A549 (cell line): ENCODE measurements at regions not wholly inside any gene's neighbourhood (a gene's known extent, or its start where the extent isn't known, plus 50 kb on each side); places are given as distances from the start of the nearest gene placed in this dataset.

Experiments
- ATAC-seq, 2 experiments: fragments of 200-7000 bp in 1 of 2; fragments of >200 bp in 1 of 2; cut with Nextera tagmentation in 1 of 2; cut with Tn5 transposase in 1 of 2; 3 replicates each; pipeline versions ENCODE4 v1.8.0 to v1.9.1; 2018 to 2020; ENCODE audit warnings: mild to moderate bottlenecking in 1 of 2, moderate library complexity in 1 of 2
- CTCF ChIA-PET: fragments of 300-600 bp; sonication (Branson Sonifier 250); formaldehyde crosslinking; extraction: SDS; loops from one replicate; lab custom pipeline; 2021; ENCODE audit warnings: antibody characterized with exemption, inconsistent platforms; lab: Yijun Ruan, JAX
- POLR2A ChIA-PET: fragments of 350-600 bp; formaldehyde crosslinking; extraction: SDS; loops from one replicate; lab custom pipeline; 2021; ENCODE audit warnings: antibody characterized with exemption, inconsistent platforms; lab: Yijun Ruan, JAX
- DNase-seq, 2 experiments: peaks; one replicate each; pipeline versions ENCODE4 v3.0.0 to v3.0.0-alpha.2; 2011 to 2016; ENCODE audit warnings: low read depth in 1 of 2, low spot score in 1 of 2
- FAIRE-seq: peaks from 2 replicates; lab custom pipeline; 2011; peaks lifted over from hg19 to GRCh38; lab: Jason Lieb, UNC
- H3K27ac ChIP-seq, 2 experiments: fragments of >200 bp; sonication (Bioruptor Twin); formaldehyde crosslinking; 3 replicates each; pipeline ENCODE4 v1.5.1; 2016 to 2017
- H3K4me1 ChIP-seq: fragments of >200 bp; sonication (Bioruptor Twin); formaldehyde crosslinking; 3 replicates; pipeline ENCODE4 v1.6.1; 2016
- H3K4me2 ChIP-seq: fragments of >200 bp; sonication (Bioruptor Twin); formaldehyde crosslinking; 3 replicates; pipeline ENCODE4 v1.6.1; 2016
- H3K4me3 ChIP-seq: fragments of >200 bp; sonication (Bioruptor Twin); formaldehyde crosslinking; 3 replicates; pipeline ENCODE4 v1.5.1; 2016
- H3K9me3 ChIP-seq: fragments of >200 bp; sonication (Bioruptor Twin); formaldehyde crosslinking; 3 replicates; pipeline ENCODE4 v1.6.1; 2016
- CBX8 ChIP-seq: fragments of 200-600 bp; sonication (generic); IDR thresholded peaks from 2 replicates; pipeline ENCODE4 v1.6.1; 2016
- CEBPB ChIP-seq, 2 experiments: fragments of >200 bp in 1 of 2; sonication (Bioruptor Twin) in 1 of 2; formaldehyde crosslinking in 1 of 2; IDR thresholded peaks; 2 replicates each; pipeline ENCODE4 v1.6.1; 2012 to 2016
- EHF ChIP-seq: fragments of 250-450 bp; sonication (Bioruptor Pico); IDR thresholded peaks from 2 replicates; pipeline ENCODE4 v1.5.0; 2020; ENCODE audit warnings: mild to moderate bottlenecking
- ESRRA ChIP-seq: fragments of 150-350 bp; IDR thresholded peaks from 2 replicates; pipeline ENCODE4 v1.6.1; 2014; ENCODE audit warnings: mild to moderate bottlenecking, low read length, borderline replicate concordance
- FOSL2 ChIP-seq, 2 experiments: fragments of 450-650 bp in 1 of 2; fragments of >200 bp in 1 of 2; sonication (Bioruptor Twin) in 1 of 2; formaldehyde crosslinking; IDR thresholded peaks; 2 replicates each; pipeline versions ENCODE4 v1.5.0 to v1.6.1; 2016 to 2020; ENCODE audit warnings: mild to moderate bottlenecking in 1 of 2, moderate library complexity in 1 of 2
- GATA3 ChIP-seq: IDR thresholded peaks from 2 replicates; pipeline ENCODE4 v1.6.1; 2012; ENCODE audit warnings: borderline replicate concordance
- HOXA7 ChIP-seq: fragments of 250-450 bp; sonication (Bioruptor Pico); IDR thresholded peaks from 2 replicates; pipeline ENCODE4 v1.5.0; 2020; ENCODE audit warnings: mild to moderate bottlenecking, moderate library complexity
- KDM1A ChIP-seq: fragments of 200-600 bp; sonication (generic); IDR thresholded peaks from 2 replicates; pipeline ENCODE4 v1.6.1; 2016; ENCODE audit warnings: low read depth, mild to moderate bottlenecking
- KDM5A ChIP-seq: fragments of 200-600 bp; sonication (generic); IDR thresholded peaks from 2 replicates; pipeline ENCODE4 v1.6.1; 2016; ENCODE audit warnings: antibody characterized with exemption, mild to moderate bottlenecking
- MAFK ChIP-seq: fragments of 450-650 bp; IDR thresholded peaks from 2 replicates; pipeline ENCODE4 v1.6.1; 2014; ENCODE audit not compliant: partially characterized antibody
- MAZ ChIP-seq: fragments of 150-350 bp; IDR thresholded peaks from 2 replicates; pipeline ENCODE4 v1.6.1; 2014; ENCODE audit warnings: antibody characterized with exemption, low read depth, low read length, borderline replicate concordance
- NFE2L2 ChIP-seq: fragments of 150-350 bp; conservative IDR thresholded peaks from 2 replicates; pipeline ENCODE4 v1.6.1; 2014; ENCODE audit warnings: low read length
- PHF8 ChIP-seq: fragments of 200-600 bp; sonication (generic); IDR thresholded peaks from 2 replicates; pipeline ENCODE4 v1.6.1; 2016; ENCODE audit warnings: low read depth, mild to moderate bottlenecking, antibody characterized with exemption, moderate library complexity, borderline replicate concordance
- POLR2A ChIP-seq: IDR thresholded peaks from 2 replicates; pipeline ENCODE4 v1.6.1; 2012; ENCODE audit warnings: mild to moderate bottlenecking, low read length
- RAD21 ChIP-seq, 2 experiments: fragments of >200 bp in 1 of 2; sonication (Bioruptor Twin) in 1 of 2; formaldehyde crosslinking in 1 of 2; IDR thresholded peaks in 1 of 2; conservative IDR thresholded peaks in 1 of 2; 2 replicates in 1 of 2; 3 replicates in 1 of 2; pipeline ENCODE4 v1.6.1; 2012 to 2018; ENCODE audit warnings: inconsistent platforms in 1 of 2
- RCOR1 ChIP-seq: fragments of 150-350 bp; IDR thresholded peaks from 2 replicates; pipeline ENCODE4 v1.6.1; 2014; ENCODE audit warnings: antibody characterized with exemption, low read length, low read depth
- RFX5 ChIP-seq: fragments of 450-650 bp; IDR thresholded peaks from 2 replicates; pipeline ENCODE4 v1.7.1; 2014; ENCODE audit warnings: antibody characterized with exemption, mild to moderate bottlenecking, moderate library complexity
- ZC3H11A ChIP-seq: fragments of 450-650 bp; IDR thresholded peaks from 2 replicates; pipeline ENCODE4 v1.6.1; 2014; ENCODE audit warnings: antibody characterized with exemption, mild to moderate bottlenecking
- ZFP36 ChIP-seq: fragments of 450-650 bp; IDR thresholded peaks from 2 replicates; pipeline ENCODE4 v1.6.1; 2014; ENCODE audit warnings: borderline replicate concordance; ENCODE audit not compliant: partially characterized antibody
- ZSCAN20 ChIP-seq: fragments of 250-450 bp; sonication (Bioruptor Pico); IDR thresholded peaks from 2 replicates; pipeline ENCODE4 v1.8.0; 2022; ENCODE audit warnings: mild to moderate bottlenecking, moderate library complexity
- WGBS: methylation state at CpG from one replicate; pipeline ENCODE4 v1.1.6; 2017; ENCODE audit errors: missing lambda C conversion rate; 5-methylcytosine and 5-hydroxymethylcytosine counted together
- TF ChIP-seq, protein P1 (sequence below): fragments of 450-650 bp; IDR thresholded peaks from 2 replicates; pipeline ENCODE4 v1.6.1; 2014; ENCODE audit warnings: antibody characterized with exemption
- TF ChIP-seq, protein P2 (sequence below): IDR thresholded peaks from 2 replicates; pipeline ENCODE4 v1.6.1; 2012
- TF ChIP-seq, protein P3 (sequence below): IDR thresholded peaks from 2 replicates; pipeline ENCODE4 v1.6.1; 2012; ENCODE audit warnings: low read depth, borderline replicate concordance
- TF ChIP-seq, protein P4 (sequence below): fragments of 250-450 bp; sonication (Bioruptor Pico); IDR thresholded peaks from 2 replicates; pipeline ENCODE4 v1.5.0; 2020; ENCODE audit warnings: low read depth, mild to moderate bottlenecking, moderate library complexity
- TF ChIP-seq, protein P5 (sequence below): IDR thresholded peaks from 2 replicates; pipeline ENCODE4 v1.6.1; 2012
- TF ChIP-seq, protein P6 (sequence below): fragments of 200-600 bp; sonication (generic); IDR thresholded peaks from 2 replicates; pipeline ENCODE4 v1.6.1; 2016; ENCODE audit warnings: antibody characterized with exemption, mild to moderate bottlenecking, moderate library complexity

DNA sequence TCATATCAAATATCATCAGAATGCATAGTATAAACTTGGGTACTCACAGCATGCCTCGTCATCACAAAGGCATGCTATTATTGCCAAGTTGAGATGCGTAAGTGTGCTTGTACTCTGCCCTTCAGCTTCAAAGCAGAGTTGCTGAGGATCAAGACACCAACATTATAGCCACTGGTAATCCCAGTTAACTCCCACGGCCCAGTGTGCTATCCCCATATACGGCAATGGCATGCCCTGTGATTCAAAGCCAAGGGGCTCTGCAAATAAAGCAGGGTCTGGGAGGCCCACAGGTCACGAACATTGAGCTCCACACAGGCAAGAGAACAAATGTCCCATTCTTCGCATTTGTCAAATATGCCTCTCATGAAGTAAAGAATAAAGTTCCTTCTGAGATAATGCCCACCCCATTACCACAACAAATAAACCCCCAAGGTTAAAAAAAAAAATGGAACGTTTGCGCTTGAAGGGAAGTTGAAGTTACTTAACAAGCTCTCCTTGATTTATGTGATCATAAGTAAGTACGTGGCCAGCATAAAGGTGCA is 298.1 kb upstream of the NECTIN3 start:
- peak; percentile 4 to 81 for DNase-seq

More for the DNA sequence above, 298.1 kb upstream of the NECTIN3 start:
- peak overlapping the region; percentile 56 for H3K4me2 ChIP-seq
- H3K9me3 ChIP-seq, result no peaks in the 10 kb centered on the region
- POLR2A ChIA-PET, result no interaction called here
- H3K4me3 ChIP-seq, result no peak overlapping the region
- ATAC-seq (peak; percentile 59 to 89; a peak in 4 of 6 replicates), FAIRE-seq (no peak)
- H3K27ac ChIP-seq, result peak overlapping the region; percentile 16 to 63; a peak in 4 of 6 replicates
- H3K4me1 ChIP-seq, result peaks cover 12% of the 10 kb centered on the region
- no peak for TF ChIP-seq CBX8
- no peak for TF ChIP-seq RAD21 (conservative IDR thresholded peaks at IDR 0.05 in 1 of 2, IDR thresholded peaks at IDR 0.05 in 1 of 2)
- TF ChIP-seq, protein P1, sequence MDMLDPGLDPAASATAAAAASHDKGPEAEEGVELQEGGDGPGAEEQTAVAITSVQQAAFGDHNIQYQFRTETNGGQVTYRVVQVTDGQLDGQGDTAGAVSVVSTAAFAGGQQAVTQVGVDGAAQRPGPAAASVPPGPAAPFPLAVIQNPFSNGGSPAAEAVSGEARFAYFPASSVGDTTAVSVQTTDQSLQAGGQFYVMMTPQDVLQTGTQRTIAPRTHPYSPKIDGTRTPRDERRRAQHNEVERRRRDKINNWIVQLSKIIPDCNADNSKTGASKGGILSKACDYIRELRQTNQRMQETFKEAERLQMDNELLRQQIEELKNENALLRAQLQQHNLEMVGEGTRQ, result no peak
- TF ChIP-seq MAFK, result peak; percentile 1
- TF ChIP-seq, protein P2, sequence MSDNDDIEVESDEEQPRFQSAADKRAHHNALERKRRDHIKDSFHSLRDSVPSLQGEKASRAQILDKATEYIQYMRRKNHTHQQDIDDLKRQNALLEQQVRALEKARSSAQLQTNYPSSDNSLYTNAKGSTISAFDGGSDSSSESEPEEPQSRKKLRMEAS, result peak; percentile 33; the same call in 1 of the 2 replicates
- no peak for TF ChIP-seq ZC3H11A
- TF ChIP-seq, protein P3, sequence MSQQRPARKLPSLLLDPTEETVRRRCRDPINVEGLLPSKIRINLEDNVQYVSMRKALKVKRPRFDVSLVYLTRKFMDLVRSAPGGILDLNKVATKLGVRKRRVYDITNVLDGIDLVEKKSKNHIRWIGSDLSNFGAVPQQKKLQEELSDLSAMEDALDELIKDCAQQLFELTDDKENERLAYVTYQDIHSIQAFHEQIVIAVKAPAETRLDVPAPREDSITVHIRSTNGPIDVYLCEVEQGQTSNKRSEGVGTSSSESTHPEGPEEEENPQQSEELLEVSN, result no peak
- TF ChIP-seq FOSL2 (IDR thresholded peaks at IDR 0.05), result no peak
- peak; percentile 55 for TF ChIP-seq FOSL2 (CRISPR knock-in tag; IDR thresholded peaks at IDR 0.05)
- TF ChIP-seq, protein P4, sequence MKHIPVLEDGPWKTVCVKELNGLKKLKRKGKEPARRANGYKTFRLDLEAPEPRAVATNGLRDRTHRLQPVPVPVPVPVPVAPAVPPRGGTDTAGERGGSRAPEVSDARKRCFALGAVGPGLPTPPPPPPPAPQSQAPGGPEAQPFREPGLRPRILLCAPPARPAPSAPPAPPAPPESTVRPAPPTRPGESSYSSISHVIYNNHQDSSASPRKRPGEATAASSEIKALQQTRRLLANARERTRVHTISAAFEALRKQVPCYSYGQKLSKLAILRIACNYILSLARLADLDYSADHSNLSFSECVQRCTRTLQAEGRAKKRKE, result no peak
- no peak for TF ChIP-seq PHF8
- TF ChIP-seq KDM5A, result no peak
- no peak for TF ChIP-seq RCOR1
- no peak for TF ChIP-seq MAZ
- TF ChIP-seq, protein P5, sequence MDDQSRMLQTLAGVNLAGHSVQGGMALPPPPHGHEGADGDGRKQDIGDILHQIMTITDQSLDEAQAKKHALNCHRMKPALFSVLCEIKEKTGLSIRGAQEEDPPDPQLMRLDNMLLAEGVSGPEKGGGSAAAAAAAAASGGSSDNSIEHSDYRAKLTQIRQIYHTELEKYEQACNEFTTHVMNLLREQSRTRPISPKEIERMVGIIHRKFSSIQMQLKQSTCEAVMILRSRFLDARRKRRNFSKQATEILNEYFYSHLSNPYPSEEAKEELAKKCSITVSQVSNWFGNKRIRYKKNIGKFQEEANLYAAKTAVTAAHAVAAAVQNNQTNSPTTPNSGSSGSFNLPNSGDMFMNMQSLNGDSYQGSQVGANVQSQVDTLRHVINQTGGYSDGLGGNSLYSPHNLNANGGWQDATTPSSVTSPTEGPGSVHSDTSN, result no peak
- TF ChIP-seq CEBPB (IDR thresholded peaks at IDR 0.05), result no peak; a peak in 1 of 4 replicates
- no peak for TF ChIP-seq POLR2A
- TF ChIP-seq ZSCAN20, result no peak
- peak; percentile 59; the same call in 1 of the 2 replicates for TF ChIP-seq GATA3
- TF ChIP-seq ESRRA, result no peak
- no peak for TF ChIP-seq ZFP36
- TF ChIP-seq HOXA7 (CRISPR knock-in tag), result no peak
- no peak for TF ChIP-seq NFE2L2
- no peak for TF ChIP-seq EHF (CRISPR knock-in tag)
- no peak for TF ChIP-seq RFX5
- no peak for TF ChIP-seq KDM1A
- TF ChIP-seq, protein P6, sequence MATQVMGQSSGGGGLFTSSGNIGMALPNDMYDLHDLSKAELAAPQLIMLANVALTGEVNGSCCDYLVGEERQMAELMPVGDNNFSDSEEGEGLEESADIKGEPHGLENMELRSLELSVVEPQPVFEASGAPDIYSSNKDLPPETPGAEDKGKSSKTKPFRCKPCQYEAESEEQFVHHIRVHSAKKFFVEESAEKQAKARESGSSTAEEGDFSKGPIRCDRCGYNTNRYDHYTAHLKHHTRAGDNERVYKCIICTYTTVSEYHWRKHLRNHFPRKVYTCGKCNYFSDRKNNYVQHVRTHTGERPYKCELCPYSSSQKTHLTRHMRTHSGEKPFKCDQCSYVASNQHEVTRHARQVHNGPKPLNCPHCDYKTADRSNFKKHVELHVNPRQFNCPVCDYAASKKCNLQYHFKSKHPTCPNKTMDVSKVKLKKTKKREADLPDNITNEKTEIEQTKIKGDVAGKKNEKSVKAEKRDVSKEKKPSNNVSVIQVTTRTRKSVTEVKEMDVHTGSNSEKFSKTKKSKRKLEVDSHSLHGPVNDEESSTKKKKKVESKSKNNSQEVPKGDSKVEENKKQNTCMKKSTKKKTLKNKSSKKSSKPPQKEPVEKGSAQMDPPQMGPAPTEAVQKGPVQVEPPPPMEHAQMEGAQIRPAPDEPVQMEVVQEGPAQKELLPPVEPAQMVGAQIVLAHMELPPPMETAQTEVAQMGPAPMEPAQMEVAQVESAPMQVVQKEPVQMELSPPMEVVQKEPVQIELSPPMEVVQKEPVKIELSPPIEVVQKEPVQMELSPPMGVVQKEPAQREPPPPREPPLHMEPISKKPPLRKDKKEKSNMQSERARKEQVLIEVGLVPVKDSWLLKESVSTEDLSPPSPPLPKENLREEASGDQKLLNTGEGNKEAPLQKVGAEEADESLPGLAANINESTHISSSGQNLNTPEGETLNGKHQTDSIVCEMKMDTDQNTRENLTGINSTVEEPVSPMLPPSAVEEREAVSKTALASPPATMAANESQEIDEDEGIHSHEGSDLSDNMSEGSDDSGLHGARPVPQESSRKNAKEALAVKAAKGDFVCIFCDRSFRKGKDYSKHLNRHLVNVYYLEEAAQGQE, result no peak
- TF ChIP-seq, all 56 proteins: peak for 4
- 39% methylated on average over 9 of the region's 9 CpGs for WGBS
- CTCF ChIA-PET, result no interaction called here
